SW480 (cell line): ENCODE measurements at regions not wholly inside any gene's neighbourhood (a gene's known extent, or its start where the extent isn't known, plus 50 kb on each side); places are given as distances from the start of the nearest gene placed in this dataset.
A peak's percentile ranks its signal among the peaks of the same experiment; 100 is the strongest.
"Not testable (repeated sequence)": the region's sequence is repeated elsewhere in the genome, so short reads cannot be mapped to it uniquely, and the experiment has no call there.

Source experiments
- DNase-seq: peaks from one replicate; pipeline ENCODE4 v3.0.0-alpha.2; 2016; ENCODE audit warnings: low spot score

DNA sequence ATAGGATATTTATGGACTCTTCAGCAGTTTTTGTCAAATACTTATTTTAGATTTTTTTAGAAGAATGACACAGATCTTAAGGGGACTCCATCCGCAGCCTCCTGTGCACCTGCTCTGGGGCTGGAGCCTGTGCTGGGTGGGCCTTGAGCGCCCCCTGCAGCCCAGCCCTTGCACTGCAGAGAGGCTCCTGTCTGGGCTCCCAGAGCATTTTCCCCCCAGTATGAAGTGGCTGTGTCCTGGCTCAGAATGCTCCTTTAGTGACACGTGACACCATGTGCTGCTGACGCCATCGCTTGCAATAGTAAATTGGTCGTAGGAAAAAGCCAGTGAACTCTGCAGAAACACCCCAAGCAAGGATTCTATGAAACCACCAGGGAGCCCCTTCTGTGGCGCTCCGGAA lies 479.7 kb downstream of the TMEM121 start:
- DNase-seq = peak; percentile 63

GRCh38 chr14:106006716-106007115 lies 480.3 kb downstream of the TMEM121 start:
- not testable (repeated sequence) for DNase-seq

- DNase-seq = no peak
Measured at GRCh38 chr14:106010783-106011182, 484.4 kb downstream of the TMEM121 start.

- DNase-seq = not testable (repeated sequence)
Measured at GRCh38 chr14:106011631-106012360, 485.4 kb downstream of the TMEM121 start.

GRCh38 chr14:106012361-106012725 lies 486.0 kb downstream of the TMEM121 start:
- DNase-seq = not testable (repeated sequence)

GRCh38 chr14:106013879-106014376 lies 487.5 kb downstream of the TMEM121 start:
- DNase-seq = no peak

GRCh38 chr14:106017952-106018351 lies 491.6 kb downstream of the TMEM121 start:
- DNase-seq = not testable (repeated sequence)

- no peak for DNase-seq
Measured at GRCh38 chr14:106021832-106022231, 495.4 kb downstream of the TMEM121 start.

DNA sequence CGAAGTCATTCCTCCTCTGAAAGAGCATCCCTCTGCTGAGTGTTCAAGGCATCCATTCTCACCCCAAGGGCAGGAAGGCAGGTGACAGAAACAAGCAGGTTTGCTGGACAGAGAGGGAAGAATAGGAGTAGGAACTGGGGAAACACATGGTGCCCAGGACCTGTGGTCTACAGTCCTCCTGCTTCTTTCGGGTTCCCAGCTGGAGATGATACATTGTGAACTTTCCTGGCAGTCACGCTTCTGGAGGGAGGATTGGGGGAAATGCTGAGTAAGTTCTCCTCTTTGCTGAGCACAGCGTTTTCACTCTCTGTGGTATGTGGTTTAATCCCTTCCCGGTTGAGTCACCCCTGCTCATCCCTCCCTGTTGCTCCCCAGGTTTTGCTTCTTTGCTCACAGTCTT lies 496.3 kb downstream of the TMEM121 start:
- not testable (repeated sequence) for DNase-seq

- DNase-seq = no peak
Measured at GRCh38 chr14:106023411-106023810, 497.0 kb downstream of the TMEM121 start.

- no peak for DNase-seq
Measured at GRCh38 chr14:106024983-106025604, 498.7 kb downstream of the TMEM121 start.

DNA sequence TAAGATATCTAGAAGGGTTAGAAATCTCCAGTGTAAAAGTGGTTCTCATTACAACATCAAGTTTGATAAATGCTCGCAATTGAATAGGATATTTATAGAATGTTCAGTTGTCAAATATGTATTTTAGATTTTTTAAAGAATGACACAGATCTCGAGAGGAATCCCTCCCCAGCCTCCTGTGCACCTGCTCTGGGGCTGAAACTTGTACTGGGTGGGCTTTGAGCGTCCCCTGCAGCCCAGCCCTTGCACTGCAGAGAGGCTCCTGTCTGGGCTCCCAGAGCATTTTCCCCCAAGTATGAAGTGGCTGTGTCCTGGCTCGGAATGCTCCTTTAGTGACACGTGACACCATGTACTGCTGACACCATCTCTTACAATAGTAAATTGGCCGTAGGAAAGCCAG lies 499.6 kb downstream of the TMEM121 start:
- DNase-seq = no peak

GRCh38 chr14:106027759-106028158 lies 501.4 kb downstream of the TMEM121 start:
- not testable (repeated sequence) for DNase-seq

GRCh38 chr14:106029959-106030358 lies 503.6 kb downstream of the TMEM121 start:
- no peak for DNase-seq

DNA sequence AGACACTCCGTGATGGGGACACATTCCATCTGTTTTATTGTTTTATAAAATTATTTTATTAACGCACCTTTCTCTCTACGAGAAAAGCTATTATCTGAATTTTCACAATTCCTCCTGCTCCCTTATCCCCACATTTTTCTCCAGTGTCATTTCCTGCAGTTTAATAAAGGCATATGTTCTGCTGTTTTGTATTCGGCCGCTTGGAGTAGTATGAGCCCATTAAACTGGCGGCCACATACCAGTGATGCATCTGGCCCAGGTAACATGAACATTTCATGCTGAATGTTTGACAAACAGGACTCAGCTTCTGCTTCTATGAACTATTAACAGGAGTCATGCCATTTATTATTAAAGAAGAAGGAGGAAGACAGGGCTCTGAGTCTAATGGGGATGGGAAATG lies 511.0 kb downstream of the TMEM121 start:
- DNase-seq = no peak

DNA sequence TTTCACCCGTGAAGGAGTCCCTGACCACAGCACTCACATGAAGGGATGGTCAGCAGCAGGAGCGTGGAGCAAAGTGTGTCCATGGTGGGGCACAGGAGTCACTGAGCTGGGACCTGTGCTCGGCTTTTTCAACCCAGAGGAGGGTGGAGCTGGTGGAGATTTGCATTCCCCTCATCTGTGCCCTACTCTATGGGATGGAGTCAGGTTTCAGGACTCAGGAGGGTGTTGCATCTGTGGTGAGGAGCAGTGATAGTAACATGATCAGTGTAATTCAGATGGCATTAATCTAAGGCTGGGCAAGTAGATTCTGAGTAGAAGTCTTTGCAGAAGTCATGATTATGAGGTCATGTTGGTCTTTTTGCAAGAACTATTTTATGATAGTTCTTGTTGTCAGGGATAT lies 511.9 kb downstream of the TMEM121 start:
- DNase-seq = peak; percentile 35

DNA sequence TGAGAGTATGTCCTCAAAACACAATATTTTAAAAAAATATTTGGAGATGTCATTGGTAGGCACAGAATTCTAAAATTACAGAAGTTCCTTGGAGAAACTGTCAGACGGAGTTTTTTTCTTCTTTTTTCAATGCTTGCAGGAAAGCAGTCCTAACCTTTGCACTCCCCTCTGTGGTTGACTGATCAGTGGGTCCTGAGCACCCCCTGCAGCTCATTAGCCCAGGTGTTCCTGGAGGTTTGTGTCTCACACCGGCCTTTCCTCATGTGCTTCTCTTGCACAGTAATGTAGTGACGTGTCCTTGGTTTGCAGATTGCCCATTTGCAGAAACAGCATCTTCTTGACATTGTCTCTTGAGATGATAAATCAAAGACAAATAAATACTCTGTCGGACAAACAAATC lies 513.0 kb downstream of the TMEM121 start:
- DNase-seq = peak; percentile 46

- DNase-seq = no peak
Measured at GRCh38 chr14:106044515-106044914, 518.1 kb downstream of the TMEM121 start.

DNA sequence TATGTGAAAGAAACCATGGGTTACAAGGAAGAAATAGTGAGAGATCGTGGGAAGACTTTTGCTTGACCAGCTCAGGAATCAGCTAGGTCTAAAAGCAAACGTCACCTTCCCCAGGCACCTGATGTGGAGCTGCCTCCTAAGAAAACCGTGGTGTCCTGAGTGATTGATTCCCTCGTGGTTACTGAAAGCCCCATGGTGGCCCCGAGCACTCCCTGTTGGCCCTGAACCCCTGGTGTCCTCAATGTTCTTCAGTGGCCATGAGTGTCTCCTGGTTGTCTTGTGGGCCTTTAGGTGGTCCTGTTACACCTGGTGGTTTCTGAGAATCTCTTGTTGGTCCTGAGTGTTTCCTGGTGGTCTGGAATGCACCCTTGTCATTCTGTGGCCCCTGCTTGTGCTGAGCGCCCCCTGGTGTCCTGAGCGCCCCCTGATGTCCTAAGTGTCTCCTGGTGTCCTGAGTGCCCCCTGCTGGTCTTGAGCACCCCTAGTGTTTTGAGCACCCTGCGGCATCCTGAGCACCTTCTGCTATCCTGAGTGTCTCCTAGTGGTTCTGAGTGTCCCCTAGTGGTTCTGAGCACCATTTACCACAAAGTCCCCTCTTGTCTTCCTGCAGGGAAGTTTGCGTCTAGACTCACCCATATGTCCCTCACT lies 518.7 kb downstream of the TMEM121 start:
- DNase-seq = peak; percentile 85

DNA sequence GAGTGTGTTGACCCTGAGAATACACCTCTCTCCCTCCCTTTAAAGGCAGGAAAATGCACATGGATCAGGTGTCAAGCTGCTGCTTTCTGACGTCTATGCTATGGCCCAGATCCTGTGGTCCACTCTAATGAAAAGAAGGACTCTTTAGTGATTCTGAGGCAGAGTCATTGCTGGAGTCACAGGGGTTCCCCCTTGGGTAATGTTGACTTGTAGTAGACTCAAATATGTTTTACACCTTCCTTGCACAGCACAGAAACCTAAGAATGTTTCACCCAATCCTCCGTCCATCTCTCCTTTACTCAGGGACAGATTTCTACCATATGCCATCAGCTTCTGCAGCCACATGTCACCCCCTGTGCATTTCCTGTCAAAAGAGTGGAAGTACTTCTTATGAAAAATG lies 525.4 kb downstream of the TMEM121 start:
- no peak for DNase-seq

DNA sequence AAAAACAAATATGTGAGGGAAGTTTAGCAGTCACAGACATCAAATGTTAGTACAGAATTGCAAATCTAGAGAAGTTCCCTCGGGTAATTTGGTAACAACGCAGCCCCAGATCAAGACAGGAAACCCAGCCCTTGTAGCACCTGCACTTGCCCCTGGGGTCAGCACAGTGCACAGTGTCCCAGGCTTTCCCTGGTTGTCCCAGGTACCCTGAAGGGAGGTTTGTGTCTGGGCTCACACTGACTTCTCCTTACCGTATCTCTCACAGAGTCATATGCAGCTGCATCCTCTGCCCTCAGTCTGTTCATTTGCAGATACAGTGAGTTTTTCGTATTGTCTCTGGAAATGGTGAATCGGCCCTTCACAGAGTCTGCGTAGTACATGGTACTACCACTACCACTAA lies 528.9 kb downstream of the TMEM121 start:
- no peak for DNase-seq

- no peak for DNase-seq
Measured at GRCh38 chr14:106058342-106058741, 532.0 kb downstream of the TMEM121 start.
